Activated naive CD8-positive, alpha-beta T cell treated with anti-CD3 and anti-CD28 coated beads, Interleukin-2, amount 50 U/mL, for 24 hours (primary cell): ENCODE measurements at regions not wholly inside any gene's neighbourhood (a gene's known extent, or its start where the extent isn't known, plus 50 kb on each side); places are given as distances from the start of the nearest gene placed in this dataset.

Experiments used
- ATAC-seq: fragments of 150-1000 bp; cut with Tn5 transposase; one replicate; pipeline ENCODE4 v1.10.0; 2021
- DNase-seq: peaks from one replicate; pipeline ENCODE4 v3.0.0; 2021
- H3K27ac Mint-ChIP-seq: one replicate; pipeline ENCODE4 v1.8.0; 2021; ENCODE audit warnings: mild to moderate bottlenecking, mixed read lengths
- H3K27me3 Mint-ChIP-seq: one replicate; pipeline ENCODE4 v1.8.0; 2021; ENCODE audit warnings: mixed read lengths
- H3K36me3 Mint-ChIP-seq: one replicate; pipeline ENCODE4 v1.8.0; 2021; ENCODE audit warnings: low read depth, mixed read lengths
- H3K4me1 Mint-ChIP-seq: one replicate; pipeline ENCODE4 v1.8.0; 2021; ENCODE audit warnings: mixed read lengths
- H3K4me3 Mint-ChIP-seq: one replicate; pipeline ENCODE4 v1.8.0; 2021; ENCODE audit warnings: mild to moderate bottlenecking, moderate library complexity, mixed read lengths
- H3K9me3 Mint-ChIP-seq: one replicate; pipeline ENCODE4 v1.8.0; 2021; ENCODE audit warnings: mixed read lengths

DNA sequence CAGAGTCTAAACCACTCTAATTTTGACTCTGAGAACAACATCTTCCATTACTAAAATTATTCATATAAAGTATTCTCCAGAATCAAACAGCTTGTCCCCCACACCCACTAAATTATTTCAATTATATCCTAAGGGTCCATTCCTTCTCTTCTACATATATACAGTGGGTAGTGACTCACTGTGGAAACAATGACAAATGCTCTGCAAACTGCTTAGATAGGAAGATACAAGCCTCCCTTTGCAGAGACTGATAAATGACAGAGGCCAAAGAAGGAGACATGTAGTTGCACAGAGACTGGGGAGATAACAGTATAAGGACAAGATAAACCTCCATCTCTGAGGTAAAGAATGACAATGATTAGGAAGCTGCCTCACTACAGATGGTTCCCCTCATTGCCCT is 1087.4 kb downstream of the AGBL1 start:
- no peak for DNase-seq
- Mint-ChIP-seq H3K4me3 (no peak overlapping the region), H3K27ac (no peak overlapping the region), H3K4me1 (no peaks in the 10 kb centered on the region), H3K9me3 (no peaks in the 10 kb centered on the region), H3K36me3 (no peaks in the 10 kb centered on the region), H3K27me3 (peaks cover 9% of the 10 kb centered on the region)
- no peak for ATAC-seq

DNA sequence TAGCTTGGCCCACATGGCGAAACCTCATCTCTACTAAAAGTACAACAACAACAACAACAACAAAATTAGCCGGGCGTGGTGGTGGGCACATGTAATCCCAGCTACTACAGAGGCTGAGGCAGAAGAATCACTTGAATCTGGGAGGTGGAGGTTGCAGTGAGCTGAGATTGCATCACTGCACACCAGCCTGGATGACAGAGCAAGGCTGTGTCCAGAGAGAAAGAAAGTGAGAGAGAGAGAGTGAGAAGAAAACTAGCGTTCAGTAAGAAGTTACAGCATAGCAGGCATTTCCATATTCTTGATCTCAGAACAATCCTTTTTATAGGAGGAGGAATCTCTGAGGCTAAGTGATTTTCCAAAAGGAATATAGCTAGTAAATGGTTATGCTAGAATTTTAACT is 1076.1 kb downstream of the AGBL1 start:
- Mint-ChIP-seq H3K4me1 (no peaks in the 10 kb centered on the region), H3K27ac (no peak overlapping the region), H3K36me3 (no peaks in the 10 kb centered on the region), H3K4me3 (no peak overlapping the region), H3K27me3 (peaks cover 2% of the 10 kb centered on the region), H3K9me3 (peaks cover 24% of the 10 kb centered on the region)
- DNase-seq (no peak), ATAC-seq (no peak)

- H3K36me3 Mint-ChIP-seq: no peaks in the 10 kb centered on the region
- H3K4me1 Mint-ChIP-seq: no peaks in the 10 kb centered on the region
- ATAC-seq (no peak), DNase-seq (no peak)
- H3K27ac Mint-ChIP-seq: no peak overlapping the region
- no peak overlapping the region for H3K4me3 Mint-ChIP-seq
- peaks cover 2% of the 10 kb centered on the region for H3K27me3 Mint-ChIP-seq
- peaks cover 24% of the 10 kb centered on the region for H3K9me3 Mint-ChIP-seq
Measured at GRCh38 chr15:87154761-87155160, 1075.1 kb downstream of the AGBL1 start.

DNA sequence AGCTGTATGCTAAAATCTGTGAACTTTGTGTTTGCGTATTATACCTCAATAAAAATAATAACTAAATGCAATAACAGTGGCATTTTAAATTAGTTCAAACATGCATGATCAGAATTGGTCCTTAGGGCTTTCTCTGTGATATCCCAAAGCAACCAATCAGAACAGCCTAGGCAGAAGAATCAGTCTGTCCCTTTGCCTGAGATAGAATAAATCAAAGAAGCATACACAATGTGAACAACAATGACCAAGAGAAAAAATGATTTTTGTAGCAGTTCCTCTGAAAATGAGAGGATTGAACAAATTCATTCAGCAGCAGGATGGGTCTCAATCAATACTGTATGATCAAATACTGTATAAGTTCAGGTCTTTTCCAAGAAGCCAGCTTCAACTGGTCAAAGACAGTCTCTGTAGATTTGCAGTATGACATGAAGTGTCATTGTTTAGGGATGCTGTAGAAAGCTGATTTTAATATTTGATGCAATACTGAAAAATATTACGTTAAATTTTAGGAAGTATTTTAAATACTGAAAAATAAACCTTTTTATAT is 1071.6 kb downstream of the AGBL1 start:
- DNase-seq (no peak), ATAC-seq (no peak)
- H3K36me3 Mint-ChIP-seq: no peaks in the 10 kb centered on the region
- H3K27me3 Mint-ChIP-seq: no peaks in the 10 kb centered on the region
- no peak overlapping the region for H3K4me3 Mint-ChIP-seq
- no peak overlapping the region for H3K27ac Mint-ChIP-seq
- H3K9me3 Mint-ChIP-seq: peaks cover 12% of the 10 kb centered on the region
- no peaks in the 10 kb centered on the region for H3K4me1 Mint-ChIP-seq

- no peaks in the 10 kb centered on the region for H3K36me3 Mint-ChIP-seq
- H3K27me3 Mint-ChIP-seq: peaks cover 2% of the 10 kb centered on the region
- ATAC-seq: no peak
- no peak overlapping the region for H3K27ac Mint-ChIP-seq
- DNase-seq: no peak
- no peaks in the 10 kb centered on the region for H3K4me1 Mint-ChIP-seq
- H3K4me3 Mint-ChIP-seq: no peak overlapping the region
- peaks cover 6% of the 10 kb centered on the region for H3K9me3 Mint-ChIP-seq
Measured at GRCh38 chr15:87145696-87146095, 1066.0 kb downstream of the AGBL1 start.

DNA sequence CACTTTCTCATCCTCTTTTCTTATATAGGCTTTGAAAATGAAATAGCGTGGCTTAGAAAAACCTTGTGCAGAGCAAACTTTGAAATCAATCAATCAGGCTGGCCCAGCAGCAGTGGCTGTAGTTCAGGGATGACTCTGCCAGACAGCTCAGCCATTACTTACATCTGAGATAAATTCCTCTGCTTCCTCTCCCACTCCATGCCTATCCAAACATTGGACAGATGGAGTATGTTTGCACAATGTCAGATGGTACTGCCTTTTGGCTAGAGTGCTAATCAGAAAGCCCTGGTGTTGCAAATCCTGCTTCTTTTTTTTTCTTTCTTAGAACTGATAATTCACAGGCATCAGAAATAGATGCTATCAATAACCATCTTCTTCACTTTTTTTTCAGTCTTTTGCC is 1065.1 kb downstream of the AGBL1 start:
- Mint-ChIP-seq H3K4me1 (no peaks in the 10 kb centered on the region), H3K27me3 (peaks cover 2% of the 10 kb centered on the region), H3K27ac (no peak overlapping the region), H3K9me3 (peaks cover 6% of the 10 kb centered on the region), H3K4me3 (no peak overlapping the region), H3K36me3 (no peaks in the 10 kb centered on the region)
- no peak for DNase-seq
- no peak for ATAC-seq

- no peak for DNase-seq
- Mint-ChIP-seq H3K36me3 (no peaks in the 10 kb centered on the region), H3K27ac (no peak overlapping the region), H3K27me3 (peaks cover 4% of the 10 kb centered on the region), H3K9me3 (peaks cover 11% of the 10 kb centered on the region), H3K4me3 (no peak overlapping the region), H3K4me1 (no peaks in the 10 kb centered on the region)
- ATAC-seq: no peak
Measured at GRCh38 chr15:87142096-87142495, 1062.4 kb downstream of the AGBL1 start.

- no peak for ATAC-seq
- peaks cover 12% of the 10 kb centered on the region for H3K9me3 Mint-ChIP-seq
- H3K4me1 Mint-ChIP-seq: no peaks in the 10 kb centered on the region
Measured at GRCh38 chr15:87135109-87135508, 1055.4 kb downstream of the AGBL1 start.

GRCh38 chr15:87133704-87134103 is 1054.0 kb downstream of the AGBL1 start:
- ATAC-seq (no peak), DNase-seq (no peak)
- Mint-ChIP-seq H3K27me3 (peaks cover 2% of the 10 kb centered on the region), H3K36me3 (no peaks in the 10 kb centered on the region), H3K9me3 (peaks cover 9% of the 10 kb centered on the region), H3K27ac (no peak overlapping the region), H3K4me1 (no peaks in the 10 kb centered on the region), H3K4me3 (no peak overlapping the region)

More at GRCh38 chr15:87135109-87135508, 1055.4 kb downstream of the AGBL1 start:
- Mint-ChIP-seq H3K36me3 (no peaks in the 10 kb centered on the region), H3K27ac (no peak overlapping the region), H3K4me3 (no peak overlapping the region), H3K27me3 (peaks cover 4% of the 10 kb centered on the region)
- no peak for DNase-seq

DNA sequence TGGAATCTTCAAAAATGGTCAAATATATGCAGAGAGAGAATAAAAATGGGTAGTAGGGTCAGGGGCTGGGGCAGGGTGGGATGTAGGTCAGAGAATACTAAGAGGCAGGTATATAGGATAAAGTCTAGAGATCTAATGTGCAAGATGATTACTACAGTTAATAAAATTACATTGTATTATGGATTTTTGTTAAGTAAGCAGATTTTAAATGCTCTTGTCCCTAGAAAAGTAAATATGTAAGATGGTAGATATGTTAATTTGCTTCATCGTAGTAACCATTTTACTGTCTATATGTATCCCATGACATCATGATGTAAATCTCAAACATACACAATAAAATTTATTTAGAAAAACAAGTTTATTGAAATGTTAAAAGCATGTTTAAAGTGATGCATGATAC is 1051.4 kb downstream of the AGBL1 start:
- Mint-ChIP-seq H3K27me3 (peaks cover 2% of the 10 kb centered on the region), H3K9me3 (peaks cover 8% of the 10 kb centered on the region), H3K4me1 (no peaks in the 10 kb centered on the region), H3K27ac (no peak overlapping the region), H3K36me3 (no peaks in the 10 kb centered on the region), H3K4me3 (no peak overlapping the region)
- ATAC-seq: no peak
- DNase-seq: no peak

GRCh38 chr15:87129916-87130315 is 1050.2 kb downstream of the AGBL1 start:
- Mint-ChIP-seq H3K27me3 (peaks cover 1% of the 10 kb centered on the region), H3K4me3 (no peak overlapping the region), H3K27ac (no peak overlapping the region), H3K9me3 (peaks cover 5% of the 10 kb centered on the region), H3K36me3 (no peaks in the 10 kb centered on the region), H3K4me1 (no peaks in the 10 kb centered on the region)
- DNase-seq (no peak), ATAC-seq (no peak)

GRCh38 chr15:87123676-87124382 is 1044.2 kb downstream of the AGBL1 start:
- ATAC-seq (no peak), DNase-seq (no peak)
- Mint-ChIP-seq H3K36me3 (no peaks in the 10 kb centered on the region), H3K27ac (no peak overlapping the region), H3K4me1 (no peaks in the 10 kb centered on the region), H3K27me3 (no peaks in the 10 kb centered on the region), H3K9me3 (peaks cover 6% of the 10 kb centered on the region), H3K4me3 (no peak overlapping the region)

DNA sequence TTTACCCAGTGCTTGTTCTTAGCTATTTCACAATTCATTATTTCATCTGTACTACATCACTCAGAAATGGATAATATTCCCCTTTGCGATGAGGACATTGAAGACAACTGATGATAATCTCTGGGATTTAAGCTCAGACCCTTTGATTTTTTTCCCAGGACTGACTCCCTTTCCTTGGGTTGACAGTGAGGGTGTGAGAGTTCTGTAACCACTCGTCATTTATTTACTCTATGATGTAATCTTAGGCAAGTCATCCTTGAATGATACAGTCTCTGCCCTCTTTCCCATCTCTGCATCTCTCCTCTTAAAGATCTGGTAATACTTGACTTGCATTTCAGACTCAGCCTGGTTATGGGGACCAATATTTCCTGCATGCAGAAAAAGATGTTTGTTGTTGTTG is 1041.7 kb downstream of the AGBL1 start:
- no peaks in the 10 kb centered on the region for H3K36me3 Mint-ChIP-seq
- ATAC-seq (no peak), DNase-seq (no peak)
- no peaks in the 10 kb centered on the region for H3K4me1 Mint-ChIP-seq
- no peak overlapping the region for H3K27ac Mint-ChIP-seq
- H3K9me3 Mint-ChIP-seq: peaks cover 6% of the 10 kb centered on the region
- H3K27me3 Mint-ChIP-seq: no peaks in the 10 kb centered on the region
- H3K4me3 Mint-ChIP-seq: no peak overlapping the region

GRCh38 chr15:87120555-87120954 is 1040.9 kb downstream of the AGBL1 start:
- Mint-ChIP-seq H3K4me3 (no peak overlapping the region), H3K27me3 (no peaks in the 10 kb centered on the region), H3K4me1 (no peaks in the 10 kb centered on the region), H3K9me3 (peaks cover 6% of the 10 kb centered on the region), H3K36me3 (no peaks in the 10 kb centered on the region), H3K27ac (no peak overlapping the region)
- DNase-seq: no peak
- ATAC-seq: no peak

DNA sequence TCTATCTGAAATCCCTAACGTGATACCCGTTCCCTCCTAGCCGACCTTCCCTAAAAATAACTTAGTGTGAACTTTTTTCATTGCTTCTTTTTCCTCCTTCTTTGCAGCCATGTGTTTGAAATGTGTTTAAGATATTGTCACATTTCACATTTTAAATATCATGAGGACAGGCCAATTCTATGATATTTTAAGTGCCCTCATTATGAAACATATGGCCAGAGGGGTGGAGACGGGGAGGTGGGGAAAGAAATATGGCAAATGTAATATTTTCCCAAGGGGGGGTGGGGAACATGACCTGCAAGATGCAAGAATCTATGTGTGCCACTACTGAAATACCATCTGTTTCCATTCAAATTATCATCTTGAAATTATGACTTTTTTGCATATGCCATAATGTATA is 1039.2 kb downstream of the AGBL1 start:
- no peak for ATAC-seq
- no peak overlapping the region for H3K27ac Mint-ChIP-seq
- peaks cover 6% of the 10 kb centered on the region for H3K9me3 Mint-ChIP-seq
- H3K4me1 Mint-ChIP-seq: no peaks in the 10 kb centered on the region
- H3K36me3 Mint-ChIP-seq: no peaks in the 10 kb centered on the region
- H3K4me3 Mint-ChIP-seq: no peak overlapping the region
- H3K27me3 Mint-ChIP-seq: no peaks in the 10 kb centered on the region
- DNase-seq: no peak

DNA sequence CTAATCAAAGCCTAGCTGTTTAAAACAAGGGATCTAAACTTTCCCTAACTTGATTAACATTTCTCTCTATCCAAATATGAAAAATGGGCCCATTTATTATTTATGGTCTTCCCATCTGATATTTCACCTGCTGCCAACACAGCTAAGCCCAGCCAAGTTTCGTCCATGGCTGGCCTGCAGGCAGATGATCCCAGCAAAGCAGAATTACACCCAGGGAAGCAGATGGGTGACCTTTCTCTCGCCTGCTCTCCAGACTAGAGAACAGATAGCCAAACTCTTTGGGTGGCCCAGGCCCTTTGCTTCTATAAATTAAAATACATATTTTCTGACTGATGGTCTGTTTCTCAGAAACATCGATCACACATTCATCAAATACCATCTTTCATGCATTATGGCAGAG is 1038.8 kb downstream of the AGBL1 start:
- ATAC-seq (no peak), DNase-seq (no peak)
- no peak overlapping the region for H3K27ac Mint-ChIP-seq
- peaks cover 6% of the 10 kb centered on the region for H3K9me3 Mint-ChIP-seq
- no peaks in the 10 kb centered on the region for H3K27me3 Mint-ChIP-seq
- no peak overlapping the region for H3K4me3 Mint-ChIP-seq
- no peaks in the 10 kb centered on the region for H3K4me1 Mint-ChIP-seq
- no peaks in the 10 kb centered on the region for H3K36me3 Mint-ChIP-seq
